Activated naive CD4-positive, alpha-beta T cell (primary cell): ENCODE measurements at regions not wholly inside any gene's neighbourhood (a gene's known extent, or its start where the extent isn't known, plus 50 kb on each side); places are given as distances from the start of the nearest gene placed in this dataset.

Source experiments
- DNase-seq, 4 experiments: peaks; one replicate each; lab custom pipeline; 2025; lab: John Stamatoyannopoulos, UW

DNA sequence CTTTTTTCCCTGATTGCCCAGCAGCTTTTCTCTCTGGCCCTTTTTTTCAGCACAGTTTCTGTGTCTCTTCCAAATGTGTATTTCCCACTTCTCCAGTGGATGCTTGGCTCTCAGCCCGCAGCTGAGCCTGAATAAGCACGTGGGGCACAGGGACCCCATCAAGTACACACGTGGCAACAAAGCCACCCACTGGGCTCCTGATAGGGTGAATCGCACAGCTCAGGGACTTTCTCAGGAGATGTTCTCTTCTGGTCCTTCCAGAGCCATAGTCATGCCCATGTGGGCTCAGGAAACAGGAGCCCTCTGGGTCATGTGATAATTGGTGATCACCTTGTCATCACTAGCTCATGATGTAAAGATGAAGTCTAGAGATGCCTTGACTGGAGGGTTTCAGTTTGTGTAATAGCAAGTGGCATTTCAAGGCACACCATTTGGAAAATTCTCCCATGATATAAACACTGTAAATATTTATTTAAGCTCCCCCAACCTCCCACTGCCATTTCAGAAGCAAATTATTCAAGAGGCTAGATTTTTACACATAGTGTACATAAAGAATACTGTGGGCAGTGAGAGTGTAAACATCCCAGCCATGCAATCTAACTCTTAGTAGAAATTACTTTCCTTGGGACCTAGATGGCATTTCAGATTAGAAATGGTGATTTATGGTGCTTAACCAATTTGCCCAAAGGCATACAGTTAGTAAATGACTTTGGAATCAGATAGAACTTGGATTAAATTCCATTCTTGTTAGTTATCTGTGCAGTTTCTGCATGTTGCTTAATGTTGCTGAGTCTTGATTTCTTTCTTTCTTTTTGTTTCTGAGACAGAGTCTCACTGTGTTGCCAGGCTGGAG, 597.5 kb downstream of the SLC4A3 start:
- no peak for DNase-seq

- DNase-seq: no peak
Observed at GRCh38 chr2:220226076-220226475, 598.6 kb downstream of the SLC4A3 start.

GRCh38 chr2:220226546-220226945, 599.1 kb downstream of the SLC4A3 start:
- no peak for DNase-seq

GRCh38 chr2:220227266-220227920, 600.0 kb downstream of the SLC4A3 start:
- no peak for DNase-seq

GRCh38 chr2:220228310-220229006, 601.0 kb downstream of the SLC4A3 start:
- DNase-seq: no peak

- DNase-seq: no peak
Observed at GRCh38 chr2:220240641-220241040, 613.2 kb downstream of the SLC4A3 start.

GRCh38 chr2:220241423-220241822, 614.0 kb downstream of the SLC4A3 start:
- no peak for DNase-seq

GRCh38 chr2:220243571-220243970, 616.1 kb downstream of the SLC4A3 start:
- DNase-seq: no peak

- no peak for DNase-seq
Observed at GRCh38 chr2:220246386-220246785, 619.0 kb downstream of the SLC4A3 start.

DNA sequence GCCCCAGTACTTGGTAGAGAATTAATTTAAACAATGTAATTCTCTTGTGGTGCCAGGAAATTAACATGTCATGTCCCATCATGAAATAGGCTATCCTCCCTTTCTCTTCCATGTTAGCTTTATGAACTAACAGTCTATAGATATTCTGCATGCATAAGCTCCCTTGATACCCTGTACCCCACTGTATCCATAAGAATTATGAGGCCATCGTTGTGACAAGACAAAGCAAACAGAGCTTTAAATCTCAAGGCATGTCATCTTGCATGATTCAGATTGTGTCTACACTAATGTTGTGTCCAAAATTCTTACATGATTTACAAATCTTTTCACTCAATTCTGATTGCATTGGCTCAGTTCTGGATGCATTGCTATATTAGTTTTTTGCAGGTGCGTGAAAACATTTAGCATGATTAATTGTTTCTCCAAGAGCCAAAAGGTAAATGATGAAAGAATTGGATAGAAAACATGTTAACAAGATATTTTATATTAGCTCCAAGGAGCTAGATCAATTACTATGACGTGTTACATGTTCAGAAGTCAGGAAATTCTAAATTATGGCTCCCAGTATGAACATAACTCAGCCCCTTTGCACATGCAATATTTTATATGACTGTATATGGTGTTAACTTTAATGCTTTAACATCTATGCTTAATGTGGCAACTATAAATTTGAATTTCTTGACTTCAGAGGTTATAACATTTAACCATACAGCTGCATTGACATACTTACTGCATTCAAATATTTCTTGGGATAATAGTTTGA, 620.3 kb downstream of the SLC4A3 start:
- DNase-seq: no peak

DNA sequence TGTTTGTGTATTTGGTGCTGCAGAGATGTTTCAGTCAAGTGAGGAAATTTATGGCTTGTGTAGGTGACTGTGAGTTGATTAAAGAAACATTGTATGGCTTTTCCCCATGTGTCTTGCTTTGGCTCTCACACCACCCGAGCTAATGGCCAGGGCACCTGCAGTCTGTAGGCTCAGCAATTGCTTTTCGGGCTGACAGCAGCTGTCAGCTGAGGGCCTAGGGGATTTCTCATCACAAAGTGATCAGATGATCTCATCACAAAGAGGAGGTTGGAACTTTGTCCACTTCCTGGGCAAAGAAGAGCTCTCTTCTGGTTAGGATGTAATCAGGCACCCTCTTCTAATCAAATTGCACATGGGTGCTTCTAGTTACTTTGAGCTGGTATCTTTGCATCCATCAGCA, 632.2 kb downstream of the SLC4A3 start:
- DNase-seq: no peak

GRCh38 chr2:220263300-220263699, 635.9 kb downstream of the SLC4A3 start:
- DNase-seq: no peak

GRCh38 chr2:220269367-220269766, 641.9 kb downstream of the SLC4A3 start:
- DNase-seq: no peak

DNA sequence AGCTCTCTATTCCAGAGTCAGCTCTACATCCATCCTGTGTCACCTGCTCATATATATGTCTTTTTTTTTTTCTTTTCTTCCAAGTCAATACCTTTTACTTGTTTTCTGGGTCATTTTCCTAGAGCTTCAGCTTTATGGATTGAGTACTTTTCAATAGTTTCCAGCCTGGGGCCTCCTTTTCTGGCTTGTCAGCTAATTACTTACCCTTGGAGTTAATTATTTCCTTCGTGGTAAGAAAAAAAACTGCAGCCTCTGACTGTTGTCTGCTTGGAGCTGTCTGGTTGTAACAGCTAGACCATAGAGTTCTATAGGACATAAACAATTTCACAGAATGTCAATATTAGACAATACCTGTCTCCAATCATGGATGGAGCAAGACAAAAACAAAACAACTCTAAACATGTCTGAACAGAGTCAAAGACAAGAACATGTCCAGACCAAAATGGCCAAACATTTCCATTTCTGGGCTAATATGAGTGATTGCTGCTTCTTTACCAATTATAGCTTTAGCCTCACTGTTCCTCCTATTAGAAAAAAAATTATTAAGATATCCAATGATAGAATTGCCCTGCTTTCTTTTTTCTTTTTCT, 643.1 kb downstream of the SLC4A3 start:
- DNase-seq: no peak

DNA sequence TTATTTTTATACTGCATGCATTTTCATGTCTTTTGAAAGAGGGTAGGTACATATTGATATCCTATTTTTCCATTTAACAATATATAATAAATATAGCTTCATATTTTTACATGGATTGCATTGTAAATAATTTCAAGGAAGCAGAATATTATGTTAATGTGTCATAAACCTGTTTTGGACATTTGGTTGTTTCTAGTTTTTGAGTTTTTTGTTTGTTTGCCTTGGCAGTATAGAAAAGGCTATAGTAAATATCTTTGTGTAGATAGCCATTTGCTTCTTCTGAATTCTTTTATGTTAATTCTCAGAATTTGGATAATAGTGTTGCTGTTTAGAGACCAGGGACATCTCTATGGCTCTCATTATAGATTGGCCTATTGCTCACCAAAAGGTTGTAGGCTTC, 645.2 kb downstream of the SLC4A3 start:
- no peak for DNase-seq

GRCh38 chr2:220273082-220273481, 645.7 kb downstream of the SLC4A3 start:
- DNase-seq: no peak

DNA sequence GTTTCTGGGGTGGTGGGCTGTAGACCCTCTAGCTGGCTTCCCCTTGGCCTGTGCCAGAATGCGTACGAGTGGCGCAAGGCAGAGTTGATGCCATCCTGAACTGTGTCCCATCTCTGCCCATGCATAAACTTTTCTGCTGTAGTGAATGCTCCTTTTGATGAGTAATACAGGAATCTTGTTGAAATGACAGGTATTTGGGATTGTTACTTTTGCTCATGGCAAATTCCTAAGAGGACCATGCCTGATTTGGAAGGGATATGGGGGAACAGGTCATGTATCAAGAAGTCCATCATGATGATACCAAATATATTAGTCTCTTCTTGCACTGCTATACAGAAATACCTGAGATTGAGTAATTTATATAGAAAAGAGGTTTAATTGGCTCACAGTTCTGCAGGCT, 648.0 kb downstream of the SLC4A3 start:
- DNase-seq: no peak

DNA sequence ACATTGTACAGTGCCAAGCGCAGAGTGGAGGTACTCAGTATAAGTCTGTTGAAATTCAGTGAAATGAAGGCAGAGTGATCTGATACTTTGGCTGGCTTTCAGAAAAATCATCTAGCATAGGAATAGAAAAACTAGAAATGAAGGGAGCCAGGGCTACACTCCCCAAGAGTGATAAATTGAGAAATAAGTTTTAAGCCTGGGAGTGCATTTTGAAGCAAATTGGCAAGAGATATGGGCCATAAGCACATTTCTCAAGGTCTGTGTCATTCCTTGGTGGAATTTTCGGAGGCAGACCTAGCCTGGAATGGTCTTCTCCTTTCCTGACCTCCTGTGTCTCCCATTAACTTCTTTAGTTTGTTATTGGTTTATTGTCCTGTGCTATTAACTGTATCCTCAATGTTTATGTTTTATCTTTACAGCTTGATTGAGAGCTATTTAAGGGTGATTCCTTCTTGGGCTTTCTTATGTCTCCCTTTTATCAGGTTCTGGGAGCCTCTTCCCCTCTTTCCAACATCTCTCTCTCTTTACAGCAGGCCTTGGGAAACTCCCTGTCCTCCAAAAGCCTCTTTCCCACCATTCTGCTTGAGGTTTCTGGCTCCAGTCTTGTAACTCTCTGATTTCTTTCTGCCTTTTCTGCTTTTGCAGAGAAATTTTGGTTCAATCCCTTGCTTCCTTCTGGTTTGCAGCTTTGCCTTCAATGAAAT, 649.5 kb downstream of the SLC4A3 start:
- DNase-seq: no peak

- no peak for DNase-seq
Observed at GRCh38 chr2:220277445-220277975, 650.1 kb downstream of the SLC4A3 start.

DNA sequence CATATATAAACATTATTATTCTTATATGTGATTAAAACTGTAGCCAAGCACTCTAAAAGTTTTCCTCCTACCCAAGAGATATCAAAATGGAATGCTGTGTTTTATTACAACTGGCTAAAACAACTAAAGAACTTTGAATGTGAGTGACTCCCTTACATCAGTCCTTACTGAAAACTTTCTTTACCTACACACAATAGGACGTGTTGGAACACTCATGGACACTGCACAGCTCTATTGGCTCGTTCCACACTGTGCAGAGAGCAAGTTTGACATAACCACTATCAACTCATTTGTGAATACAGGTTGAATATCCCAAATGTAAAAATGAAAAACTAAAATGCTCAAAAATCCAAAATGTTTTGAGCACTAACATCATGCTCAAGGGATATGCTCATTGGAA, 650.6 kb downstream of the SLC4A3 start:
- no peak for DNase-seq

GRCh38 chr2:220279372-220279771, 651.9 kb downstream of the SLC4A3 start:
- no peak for DNase-seq
